ENCODE measurements at regions not wholly inside any gene's neighbourhood (a gene's known extent, or its start where the extent isn't known, plus 50 kb on each side); places are given as distances from the start of the nearest gene placed in this dataset.

- WGBS (ENCODE audit: low lambda C conversion rate) = 9% methylated on average over 3 of the region's 3 CpGs
- H3K27me3 ChIP-seq (ENCODE audit: insufficient read depth) = no peaks in the 10 kb centered on the region
- CTCF ChIA-PET = no interaction called here
- no peak for DNase-seq
- no peak overlapping the region for H3K9ac ChIP-seq
- H3K36me3 ChIP-seq (replicated peaks in 1 of 2; ENCODE audit: control insufficient read depth in 1 of 2, insufficient read depth in 2 of 2, low read length in 1 of 2) = no peaks in the 10 kb centered on the region
- no peaks in the 10 kb centered on the region for H3K9me3 ChIP-seq
- no peaks in the 10 kb centered on the region for H3K79me2 ChIP-seq (ENCODE audit: insufficient read depth)
- POLR2A ChIA-PET = no interaction called here
- H3K4me1 ChIP-seq (ENCODE audit: control insufficient read depth in 1 of 2, insufficient read depth in 2 of 2, low read depth in 1 of 2, low read length in 1 of 2) = no peaks in the 10 kb centered on the region; a peak in 1 of 4 replicates
- no peaks in the 10 kb centered on the region for H3K9me2 ChIP-seq
- H2AFZ ChIP-seq (ENCODE audit: low read depth) = no peak overlapping the region
- no peak for TF ChIP-seq IRF3 (IDR thresholded peaks at IDR 0.05; ENCODE audit: low read depth, low read length)
- TF ChIP-seq TEAD4 (IDR thresholded peaks at IDR 0.05; ENCODE audit: borderline replicate concordance, insufficient read depth) = no peak
- no peak for TF ChIP-seq FOXJ3 (CRISPR knock-in tag; IDR thresholded peaks at IDR 0.05)
- TF ChIP-seq MEF2A (IDR thresholded peaks at IDR 0.05; ENCODE audit: borderline replicate concordance, low read depth) = no peak
- no peak for TF ChIP-seq EZH2phosphoT487 (IDR thresholded peaks at IDR 0.05; ENCODE audit: borderline replicate concordance, low read depth)
- no peak for TF ChIP-seq NRF1 (IDR thresholded peaks at IDR 0.05; ENCODE audit: low read depth, low read length)
- H3K27ac ChIP-seq (ENCODE audit: low read depth in 2 of 2, low read length in 1 of 2) = no peak overlapping the region
- H4K20me1 ChIP-seq (ENCODE audit: insufficient read depth) = no peaks in the 10 kb centered on the region
- H3K4me2 ChIP-seq = no peak overlapping the region
- H3F3A ChIP-seq (replicated peaks; ENCODE audit: insufficient read depth) = no peaks in the 10 kb centered on the region
- H3K4me3 ChIP-seq (ENCODE audit: low read depth in 2 of 2, low read length in 1 of 2) = no peak overlapping the region
These were observed 254.4 kb upstream of the TCF21 start for GRCh38 chr6:133634474-133634873.

- H3K4me1 ChIP-seq (ENCODE audit: control insufficient read depth in 1 of 2, insufficient read depth in 2 of 2, low read depth in 1 of 2, low read length in 1 of 2) = no peaks in the 10 kb centered on the region; a peak in 1 of 4 replicates
- H3K27ac ChIP-seq (ENCODE audit: low read depth in 2 of 2, low read length in 1 of 2) = no peak overlapping the region
- no peak overlapping the region for H3K9ac ChIP-seq
- POLR2A ChIA-PET = no interaction called here
- no peaks in the 10 kb centered on the region for H4K20me1 ChIP-seq (ENCODE audit: insufficient read depth)
- no peaks in the 10 kb centered on the region for H3K36me3 ChIP-seq (replicated peaks in 1 of 2; ENCODE audit: control insufficient read depth in 1 of 2, insufficient read depth in 2 of 2, low read length in 1 of 2)
- 8% methylated on average over 2 of the region's 2 CpGs for WGBS (ENCODE audit: low lambda C conversion rate)
- no peaks in the 10 kb centered on the region for H3K9me2 ChIP-seq
- no peaks in the 10 kb centered on the region for H3K9me3 ChIP-seq
- H3K79me2 ChIP-seq (ENCODE audit: insufficient read depth) = no peaks in the 10 kb centered on the region
- no peak overlapping the region for H3K4me3 ChIP-seq (ENCODE audit: low read depth in 2 of 2, low read length in 1 of 2)
- DNase-seq = no peak
- CTCF ChIA-PET = no interaction called here
- H3K4me2 ChIP-seq = no peak overlapping the region
- no peaks in the 10 kb centered on the region for H3K27me3 ChIP-seq (ENCODE audit: insufficient read depth)
- H3F3A ChIP-seq (replicated peaks; ENCODE audit: insufficient read depth) = no peaks in the 10 kb centered on the region
- TF ChIP-seq TAF1 (IDR thresholded peaks at IDR 0.05; ENCODE audit: borderline replicate concordance, low read depth, low read length) (no peak), EZH2phosphoT487 (IDR thresholded peaks at IDR 0.05; ENCODE audit: borderline replicate concordance, low read depth) (no peak), ZBTB33 (IDR thresholded peaks at IDR 0.05; ENCODE audit: borderline replicate concordance, low read depth) (no peak), CTCF (IDR thresholded peaks at IDR 0.05) (no peak), NFIC (IDR thresholded peaks at IDR 0.05; ENCODE audit: borderline replicate concordance) (no peak), JUND (IDR thresholded peaks at IDR 0.05) (no peak), SIN3A (IDR thresholded peaks at IDR 0.05; ENCODE audit: borderline replicate concordance, low read depth, low read length) (no peak), NRF1 (IDR thresholded peaks at IDR 0.05; ENCODE audit: low read depth, low read length) (no peak), EP300 (IDR thresholded peaks at IDR 0.05; ENCODE audit: borderline replicate concordance in 1 of 2, low read depth in 1 of 2, low read length in 1 of 2) (no peak)
- no peak overlapping the region for H2AFZ ChIP-seq (ENCODE audit: low read depth)
These were observed 253.5 kb upstream of the TCF21 start for GRCh38 chr6:133635447-133635846.
